A549 (cell line): ENCODE measurements at regions not wholly inside any gene's neighbourhood (a gene's known extent, or its start where the extent isn't known, plus 50 kb on each side); places are given as distances from the start of the nearest gene placed in this dataset.
A peak's percentile ranks its signal among the peaks of the same experiment; 100 is the strongest.

Experiments used
- ATAC-seq, 2 experiments: fragments of 200-7000 bp in 1 of 2; fragments of >200 bp in 1 of 2; cut with Nextera tagmentation in 1 of 2; cut with Tn5 transposase in 1 of 2; 3 replicates each; pipeline versions ENCODE4 v1.8.0 to v1.9.1; 2018 to 2020; ENCODE audit warnings: mild to moderate bottlenecking in 1 of 2, moderate library complexity in 1 of 2
- CTCF ChIA-PET: fragments of 300-600 bp; sonication (Branson Sonifier 250); formaldehyde crosslinking; extraction: SDS; loops from one replicate; lab custom pipeline; 2021; ENCODE audit warnings: antibody characterized with exemption, inconsistent platforms; lab: Yijun Ruan, JAX
- POLR2A ChIA-PET: fragments of 350-600 bp; formaldehyde crosslinking; extraction: SDS; loops from one replicate; lab custom pipeline; 2021; ENCODE audit warnings: antibody characterized with exemption, inconsistent platforms; lab: Yijun Ruan, JAX
- DNase-seq, 2 experiments: peaks; one replicate each; pipeline versions ENCODE4 v3.0.0 to v3.0.0-alpha.2; 2011 to 2016; ENCODE audit warnings: low read depth in 1 of 2, low spot score in 1 of 2
- FAIRE-seq: peaks from 2 replicates; lab custom pipeline; 2011; peaks lifted over from hg19 to GRCh38; lab: Jason Lieb, UNC
- H3K27ac ChIP-seq, 2 experiments: fragments of >200 bp; sonication (Bioruptor Twin); formaldehyde crosslinking; 3 replicates each; pipeline ENCODE4 v1.5.1; 2016 to 2017
- H3K4me1 ChIP-seq: fragments of >200 bp; sonication (Bioruptor Twin); formaldehyde crosslinking; 3 replicates; pipeline ENCODE4 v1.6.1; 2016
- H3K4me2 ChIP-seq: fragments of >200 bp; sonication (Bioruptor Twin); formaldehyde crosslinking; 3 replicates; pipeline ENCODE4 v1.6.1; 2016
- H3K4me3 ChIP-seq: fragments of >200 bp; sonication (Bioruptor Twin); formaldehyde crosslinking; 3 replicates; pipeline ENCODE4 v1.5.1; 2016
- H3K9me3 ChIP-seq: fragments of >200 bp; sonication (Bioruptor Twin); formaldehyde crosslinking; 3 replicates; pipeline ENCODE4 v1.6.1; 2016
- ATOH8 ChIP-seq: fragments of 250-450 bp; sonication (Bioruptor Pico); IDR thresholded peaks from 2 replicates; pipeline ENCODE4 v1.5.0; 2020; ENCODE audit warnings: low read depth, mild to moderate bottlenecking, moderate library complexity
- BHLHE40 ChIP-seq: IDR thresholded peaks from 2 replicates; pipeline ENCODE4 v1.6.1; 2012; ENCODE audit warnings: low read depth, low read length, inconsistent platforms
- CEBPB ChIP-seq, 2 experiments: fragments of >200 bp in 1 of 2; sonication (Bioruptor Twin) in 1 of 2; formaldehyde crosslinking in 1 of 2; IDR thresholded peaks; 2 replicates each; pipeline ENCODE4 v1.6.1; 2012 to 2016
- CTCF ChIP-seq: fragments of >200 bp; sonication (Bioruptor Twin); formaldehyde crosslinking; IDR thresholded peaks from 3 replicates; pipeline ENCODE4 v1.5.1; 2016
- EHMT2 ChIP-seq: fragments of 200-600 bp; sonication (generic); IDR thresholded peaks from 2 replicates; pipeline ENCODE4 v1.6.1; 2016; ENCODE audit warnings: antibody characterized with exemption, low read depth, mild to moderate bottlenecking, moderate library complexity
- ELK1 ChIP-seq: fragments of 150-350 bp; IDR thresholded peaks from 2 replicates; pipeline ENCODE4 v1.6.1; 2014; ENCODE audit warnings: low read depth, mild to moderate bottlenecking, low read length
- EP300 ChIP-seq, 2 experiments: fragments of >200 bp; sonication (Bioruptor Twin); formaldehyde crosslinking; IDR thresholded peaks; 2 replicates in 1 of 2; 3 replicates in 1 of 2; pipeline ENCODE4 v1.6.1; 2016 to 2017
- FOSB ChIP-seq: fragments of 250-450 bp; sonication (Bioruptor Pico); IDR thresholded peaks from 2 replicates; pipeline ENCODE4 v1.5.0; 2020; ENCODE audit warnings: mild to moderate bottlenecking, moderate library complexity
- FOSL2 ChIP-seq, 2 experiments: fragments of 450-650 bp in 1 of 2; fragments of >200 bp in 1 of 2; sonication (Bioruptor Twin) in 1 of 2; formaldehyde crosslinking; IDR thresholded peaks; 2 replicates each; pipeline versions ENCODE4 v1.5.0 to v1.6.1; 2016 to 2020; ENCODE audit warnings: mild to moderate bottlenecking in 1 of 2, moderate library complexity in 1 of 2
- HDAC2 ChIP-seq: fragments of 200-600 bp; sonication (generic); IDR thresholded peaks from 2 replicates; pipeline ENCODE4 v1.6.1; 2016
- HES2 ChIP-seq: fragments of >200 bp; sonication (Bioruptor Twin); formaldehyde crosslinking; IDR thresholded peaks from 2 replicates; pipeline ENCODE4 v1.6.1; 2016
- MAFK ChIP-seq: fragments of 450-650 bp; IDR thresholded peaks from 2 replicates; pipeline ENCODE4 v1.6.1; 2014; ENCODE audit not compliant: partially characterized antibody
- MYC ChIP-seq: IDR thresholded peaks from 2 replicates; pipeline ENCODE4 v1.6.1; 2012; ENCODE audit warnings: mild to moderate bottlenecking, inconsistent platforms, low read length, improper control_type of control experiment, borderline replicate concordance
- PHF8 ChIP-seq: fragments of 200-600 bp; sonication (generic); IDR thresholded peaks from 2 replicates; pipeline ENCODE4 v1.6.1; 2016; ENCODE audit warnings: low read depth, mild to moderate bottlenecking, antibody characterized with exemption, moderate library complexity, borderline replicate concordance
- RAD21 ChIP-seq, 2 experiments: fragments of >200 bp in 1 of 2; sonication (Bioruptor Twin) in 1 of 2; formaldehyde crosslinking in 1 of 2; IDR thresholded peaks in 1 of 2; conservative IDR thresholded peaks in 1 of 2; 2 replicates in 1 of 2; 3 replicates in 1 of 2; pipeline ENCODE4 v1.6.1; 2012 to 2018; ENCODE audit warnings: inconsistent platforms in 1 of 2
- SMC3 ChIP-seq: fragments of >200 bp; sonication (Bioruptor Twin); formaldehyde crosslinking; IDR thresholded peaks from 3 replicates; pipeline ENCODE4 v1.6.1; 2018; ENCODE audit warnings: inconsistent platforms
- TFCP2L1 ChIP-seq: fragments of 250-450 bp; sonication (Bioruptor Pico); IDR thresholded peaks from 2 replicates; pipeline ENCODE4 v1.5.0; 2021; ENCODE audit warnings: mild to moderate bottlenecking
- ZSCAN20 ChIP-seq: fragments of 250-450 bp; sonication (Bioruptor Pico); IDR thresholded peaks from 2 replicates; pipeline ENCODE4 v1.8.0; 2022; ENCODE audit warnings: mild to moderate bottlenecking, moderate library complexity
- WGBS: methylation state at CpG from one replicate; pipeline ENCODE4 v1.1.6; 2017; ENCODE audit errors: missing lambda C conversion rate; 5-methylcytosine and 5-hydroxymethylcytosine counted together

GRCh38 chr9:26326563-26326962, 566.0 kb downstream of the CAAP1 start:
- Histone ChIP-seq H3K27ac (peak overlapping the region; percentile 55 to 68; a peak in 5 of 6 replicates), H3K4me1 (peaks cover 5% of the 10 kb centered on the region; the same call in 1 of the 3 replicates), H3K9me3 (no peaks in the 10 kb centered on the region), H3K4me3 (no peak overlapping the region), H3K4me2 (peak overlapping the region; percentile 45; the same call in 2 of the 3 replicates)
- FAIRE-seq (no peak), DNase-seq (peak; percentile 6 to 72), ATAC-seq (peak; percentile 68 to 82)
- TF ChIP-seq RAD21 (conservative IDR thresholded peaks at IDR 0.05 in 1 of 2, IDR thresholded peaks at IDR 0.05 in 1 of 2) (peak; percentile 89 to 90), ATOH8 (no peak), CTCF (peak; percentile 76), CEBPB (IDR thresholded peaks at IDR 0.05) (0 out of 4 replicates have a peak, but pooled peaks of 1 of the 2 experiments have one; percentile 12), MAFK (peak; percentile 81), SMC3 (peak; percentile 89)
- CTCF ChIA-PET = interaction anchor here (0.6 to 4.1 kb wide), 19 partner anchors 10 to 370 kb away, joined by 3 to 24 read pairs (median 3); no protein-coding TSS in a partner anchor
- POLR2A ChIA-PET = no interaction called here
- 3% methylated on average over 3 of the region's 3 CpGs for WGBS

- CTCF ChIA-PET = interaction anchor here (0.7 to 4.1 kb wide), 12 partner anchors 9 to 373 kb away, joined by 3 to 24 read pairs (median 4); no protein-coding TSS in a partner anchor
- Histone ChIP-seq H3K27ac (peak overlapping the region; percentile 55 to 68; a peak in 5 of 6 replicates), H3K4me3 (no peak overlapping the region), H3K4me1 (peaks cover 5% of the 10 kb centered on the region; the same call in 1 of the 3 replicates), H3K4me2 (no peak overlapping the region), H3K9me3 (no peaks in the 10 kb centered on the region; the same call in 2 of the 3 replicates)
- ATAC-seq (no peak), FAIRE-seq (no peak), DNase-seq (no peak)
- TF ChIP-seq PHF8 = no peak
- peak; percentile 30 for TF ChIP-seq MAFK
- POLR2A ChIA-PET = no interaction called here
Measured at GRCh38 chr9:26325444-26325829, 567.2 kb downstream of the CAAP1 start.

GRCh38 chr9:26324786-26325443, 567.7 kb downstream of the CAAP1 start:
- peak overlapping the region in 1 of 2 experiments; percentile 68; a peak in 4 of 6 replicates for H3K27ac ChIP-seq
- CTCF ChIA-PET = interaction anchor here (1.1 to 4.1 kb wide), 7 partner anchors 8 to 372 kb away, joined by 3 to 24 read pairs (median 7); no protein-coding TSS in a partner anchor
- POLR2A ChIA-PET = no interaction called here

GRCh38 chr9:26321935-26322334, 570.7 kb downstream of the CAAP1 start:
- no peak for DNase-seq
- no peak overlapping the region for H3K4me2 ChIP-seq
- H3K27ac ChIP-seq = no peak overlapping the region
- H3K4me3 ChIP-seq = no peak overlapping the region
- WGBS = 35% methylated on average over 3 of the region's 3 CpGs
- FAIRE-seq = no peak
- ATAC-seq = no peak
- no peaks in the 10 kb centered on the region; the same call in 2 of the 3 replicates for H3K9me3 ChIP-seq
- ChIA-PET CTCF (no interaction called here), POLR2A (no interaction called here)
- TF ChIP-seq EP300 (IDR thresholded peaks at IDR 0.05) = no peak
- no peak for TF ChIP-seq HES2
- no peak for TF ChIP-seq TFCP2L1 (CRISPR knock-in tag)
- no peak for TF ChIP-seq BHLHE40
- TF ChIP-seq CTCF = no peak
- no peak for TF ChIP-seq CEBPB (IDR thresholded peaks at IDR 0.05)
- no peak for TF ChIP-seq EHMT2
- no peak for TF ChIP-seq FOSL2 (IDR thresholded peaks at IDR 0.05)
- TF ChIP-seq FOSL2 (CRISPR knock-in tag; IDR thresholded peaks at IDR 0.05) = no peak
- no peak for TF ChIP-seq MYC
- TF ChIP-seq HDAC2 = no peak
- no peak for TF ChIP-seq ELK1
- no peak for TF ChIP-seq ZSCAN20
- H3K4me1 ChIP-seq = peaks cover 5% of the 10 kb centered on the region; the same call in 1 of the 3 replicates

More at GRCh38 chr9:26324786-26325443, 567.7 kb downstream of the CAAP1 start:
- ATAC-seq (no peak), DNase-seq (no peak)
- Histone ChIP-seq H3K4me3 (no peak overlapping the region), H3K4me2 (no peak overlapping the region), H3K4me1 (peaks cover 5% of the 10 kb centered on the region; the same call in 1 of the 3 replicates)
- WGBS = 52% methylated on average over 10 of the region's 10 CpGs
- TF ChIP-seq FOSB (CRISPR knock-in tag) = no peak
- TF ChIP-seq, all 56 proteins: peak for 0
- no peaks in the 10 kb centered on the region; the same call in 2 of the 3 replicates for H3K9me3 ChIP-seq
- no peak for FAIRE-seq
